M059J (cell line): ENCODE measurements at regions not wholly inside any gene's neighbourhood (a gene's known extent, or its start where the extent isn't known, plus 50 kb on each side); places are given as distances from the start of the nearest gene placed in this dataset.

ENCODE experiments used
- DNase-seq: peaks from one replicate; pipeline ENCODE4 v3.0.0-alpha.2; 2012; ENCODE audit warnings: low read depth

DNA sequence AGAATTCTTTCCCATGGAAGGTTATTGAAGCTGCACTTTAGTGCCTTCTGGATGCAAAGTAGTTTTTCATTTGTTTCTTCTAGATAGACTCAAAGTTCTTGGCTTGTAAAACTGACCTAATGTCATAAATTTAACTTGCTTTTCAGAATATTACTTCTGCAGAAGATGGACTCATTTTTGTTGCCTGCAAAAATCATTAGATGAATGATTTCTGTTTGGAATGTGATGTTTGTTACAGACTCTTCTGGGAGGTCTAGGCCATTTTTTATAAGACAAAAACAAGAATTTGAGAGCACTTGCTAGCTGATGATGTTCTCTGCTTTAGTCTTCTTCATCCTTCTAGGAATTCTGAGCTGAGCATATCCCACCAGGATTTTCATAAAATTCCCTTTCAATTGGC, 308.6 kb upstream of the GIMD1 start:
- no peak for DNase-seq

DNA sequence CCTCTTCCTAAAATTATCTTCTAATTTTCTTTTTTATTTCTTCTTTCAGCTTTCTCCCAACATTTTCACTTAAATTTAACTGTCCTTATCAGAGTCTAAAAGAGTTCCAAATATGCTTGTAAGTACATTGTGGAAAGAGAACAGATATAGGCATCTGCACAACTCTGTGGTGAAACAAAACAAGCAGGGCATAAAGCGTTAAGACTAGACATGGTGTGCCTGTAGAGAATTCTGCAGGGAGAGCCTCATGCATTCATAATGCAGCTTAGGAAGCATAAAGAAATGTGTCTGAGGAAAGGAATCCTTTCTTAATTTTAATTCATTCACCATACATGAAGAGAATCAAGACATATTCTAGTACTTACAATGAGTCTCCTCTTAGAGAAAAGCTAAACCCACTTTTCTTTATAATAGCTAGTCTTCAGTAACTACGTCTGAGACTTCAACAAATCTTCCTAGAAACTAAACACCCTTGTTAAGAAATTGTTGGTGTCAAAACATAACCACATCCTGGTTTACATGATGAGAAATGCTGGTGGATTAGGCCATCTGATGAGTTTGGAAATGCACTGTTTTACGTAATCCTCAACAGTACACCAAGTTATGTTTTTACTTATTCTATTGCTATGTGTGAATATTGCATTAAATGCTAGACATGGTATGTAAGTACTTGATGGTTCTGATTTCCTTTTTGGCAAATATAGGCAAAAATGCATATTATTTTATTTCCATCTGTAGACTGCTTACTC, 307.8 kb upstream of the GIMD1 start:
- peak; percentile 46 for DNase-seq

DNA sequence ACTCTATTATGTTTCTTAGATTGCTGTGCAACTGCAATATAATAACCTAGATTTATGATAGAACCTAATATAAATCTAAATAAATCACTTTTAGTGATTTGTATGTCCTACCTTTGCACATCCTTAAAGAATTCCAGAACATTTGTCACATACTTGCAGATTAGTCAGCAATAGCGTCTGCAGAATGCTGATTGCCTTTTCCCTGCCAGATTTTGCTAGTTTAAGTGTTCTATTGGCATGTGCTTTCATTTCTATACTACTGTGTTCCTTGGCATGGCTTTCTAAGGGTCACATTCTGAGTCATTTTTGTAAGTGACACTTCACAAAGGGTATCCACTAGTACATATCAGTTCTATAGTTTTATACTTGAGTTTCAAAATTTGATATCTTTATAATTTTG, 303.1 kb upstream of the GIMD1 start:
- DNase-seq = no peak

DNA sequence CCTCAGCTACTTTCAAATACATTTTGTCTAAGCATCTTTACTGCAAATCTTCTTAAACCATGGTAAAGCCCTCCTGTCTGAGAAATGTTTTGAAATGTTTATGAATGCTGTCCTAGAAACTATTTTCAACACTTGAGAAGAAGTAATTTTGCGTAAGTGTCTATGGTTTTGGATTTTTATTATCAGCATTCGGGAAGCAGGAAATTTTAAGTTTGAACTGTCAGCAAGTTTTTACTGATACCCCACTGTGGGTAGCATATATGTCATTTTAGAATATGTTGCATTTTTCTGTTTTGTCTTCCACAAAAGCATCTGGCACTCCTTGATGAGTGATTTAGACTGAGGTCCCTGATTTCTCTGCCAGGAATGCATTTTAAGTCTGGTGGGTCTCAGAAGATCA, 302.4 kb upstream of the GIMD1 start:
- DNase-seq = no peak

DNA sequence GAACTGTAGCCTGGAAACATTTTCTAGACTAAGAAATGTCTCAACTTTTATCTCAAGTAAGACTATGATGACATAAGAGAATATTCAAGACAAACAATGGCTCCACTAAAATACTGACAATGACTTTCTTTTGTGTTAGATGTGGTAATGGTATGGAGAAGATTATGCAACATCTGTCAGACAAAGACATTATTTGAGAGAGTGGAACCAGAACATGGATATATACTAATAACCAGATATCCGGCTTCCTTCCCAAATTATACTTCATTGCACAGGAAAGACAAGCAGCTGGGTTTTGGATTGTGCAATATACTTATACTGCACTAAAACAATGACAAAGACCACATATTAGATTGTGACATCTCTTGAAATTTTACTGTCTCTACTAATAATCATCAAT, 290.8 kb upstream of the GIMD1 start:
- no peak for DNase-seq

DNA sequence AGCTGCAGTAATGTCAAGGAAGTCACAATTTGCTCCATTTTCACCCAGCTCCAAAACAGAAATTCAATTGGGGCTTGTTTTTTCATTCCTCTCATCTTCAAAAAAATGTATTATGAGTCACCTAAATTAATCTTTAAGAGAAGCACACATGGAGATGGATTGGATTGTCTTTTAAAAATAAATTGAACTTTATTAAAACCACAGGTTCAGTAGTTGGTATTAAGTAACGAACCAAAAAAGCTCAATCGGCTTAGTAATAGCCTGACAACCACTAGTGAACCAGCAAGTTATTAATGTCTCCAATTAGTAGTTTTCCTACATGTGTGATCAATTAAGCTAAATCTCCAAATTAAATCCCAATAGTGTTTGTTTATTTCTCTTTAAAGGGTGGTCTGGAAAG, 283.5 kb upstream of the GIMD1 start:
- DNase-seq = no peak

DNA sequence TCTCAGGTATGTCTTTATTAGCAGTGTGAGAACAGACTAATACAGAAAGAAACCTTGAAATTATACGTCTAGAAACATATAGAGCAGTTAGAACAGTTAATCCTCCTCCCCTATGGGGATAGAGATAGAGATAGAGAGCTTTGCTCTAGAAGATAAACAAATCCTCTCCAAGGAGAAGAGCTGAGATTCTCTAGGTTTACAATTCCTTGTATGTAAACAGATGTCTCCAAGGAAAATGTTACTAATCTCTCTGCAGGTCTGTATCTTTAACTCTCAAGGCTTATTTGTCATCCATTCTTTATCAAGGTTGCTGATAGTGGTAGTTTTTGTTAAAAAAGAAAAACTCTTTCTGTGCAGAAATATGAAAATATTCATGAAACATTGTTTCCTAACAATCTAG, 282.1 kb upstream of the GIMD1 start:
- peak; percentile 18 for DNase-seq

DNA sequence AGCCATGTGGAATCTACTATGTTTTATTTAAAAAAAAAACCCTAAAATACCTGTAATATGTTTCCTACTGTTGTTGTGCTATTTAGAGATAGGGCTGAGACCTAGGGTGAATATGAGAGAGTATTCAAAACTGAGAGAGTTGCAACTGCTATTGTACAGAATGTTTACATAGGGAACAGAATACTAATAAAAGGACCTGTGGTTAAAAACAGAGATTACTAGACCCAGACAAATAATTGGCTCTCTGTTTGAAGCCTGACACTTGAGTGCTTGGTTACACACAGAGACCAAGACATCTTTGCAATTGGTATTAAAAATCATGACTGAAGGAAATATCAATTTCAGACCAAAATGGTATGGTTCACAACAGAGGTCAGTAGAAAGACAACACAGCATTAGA, 278.9 kb upstream of the GIMD1 start:
- DNase-seq = no peak

DNA sequence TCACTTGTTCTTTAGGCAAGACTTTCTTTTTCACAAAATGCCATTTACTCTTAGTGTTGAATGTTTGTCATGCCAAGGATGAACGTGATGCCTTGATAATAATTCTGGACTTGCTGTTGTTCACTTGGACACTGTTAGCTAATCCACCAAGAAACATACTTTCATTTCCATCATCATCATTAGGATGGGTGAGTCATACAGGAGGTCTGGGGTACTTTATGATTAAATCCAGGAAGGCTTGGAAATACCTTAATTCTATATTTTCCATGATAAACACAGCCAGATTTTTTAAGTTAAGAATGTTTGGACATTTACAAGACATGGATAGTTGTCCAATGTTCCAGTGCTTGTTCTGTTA, 260.7 kb upstream of the GIMD1 start:
- peak; percentile 27 for DNase-seq

DNA sequence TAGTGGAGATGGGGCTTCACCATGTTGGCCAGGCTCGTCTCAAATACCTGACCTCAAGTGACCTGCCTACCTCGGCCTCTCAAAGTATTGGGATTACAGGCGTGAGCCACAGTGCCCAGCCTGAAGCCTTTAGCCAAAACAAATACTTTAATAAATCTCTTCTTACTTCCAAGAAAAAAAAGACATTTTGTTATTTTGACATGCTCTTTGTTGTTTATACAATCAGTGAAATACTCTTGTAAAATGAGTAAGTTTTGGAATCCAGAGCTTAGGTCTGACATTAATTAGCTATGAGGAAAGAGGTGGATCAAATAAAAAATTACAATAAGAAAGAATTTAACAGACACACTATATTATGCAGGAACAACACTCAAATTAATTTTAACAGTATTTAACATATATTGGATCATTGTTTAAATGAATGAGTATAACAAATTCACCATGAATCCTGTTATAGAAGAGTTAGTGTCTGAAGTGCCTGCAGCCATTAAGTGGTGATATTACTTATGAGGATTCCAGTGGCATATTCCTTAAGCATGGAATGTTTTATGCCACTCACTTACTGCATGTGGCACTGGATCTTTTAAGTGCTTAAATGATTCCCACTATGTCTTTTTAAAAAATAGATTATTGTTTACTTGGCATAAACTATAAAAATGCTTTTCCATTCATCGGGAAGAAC, 260.1 kb upstream of the GIMD1 start:
- DNase-seq = peak; percentile 48

DNA sequence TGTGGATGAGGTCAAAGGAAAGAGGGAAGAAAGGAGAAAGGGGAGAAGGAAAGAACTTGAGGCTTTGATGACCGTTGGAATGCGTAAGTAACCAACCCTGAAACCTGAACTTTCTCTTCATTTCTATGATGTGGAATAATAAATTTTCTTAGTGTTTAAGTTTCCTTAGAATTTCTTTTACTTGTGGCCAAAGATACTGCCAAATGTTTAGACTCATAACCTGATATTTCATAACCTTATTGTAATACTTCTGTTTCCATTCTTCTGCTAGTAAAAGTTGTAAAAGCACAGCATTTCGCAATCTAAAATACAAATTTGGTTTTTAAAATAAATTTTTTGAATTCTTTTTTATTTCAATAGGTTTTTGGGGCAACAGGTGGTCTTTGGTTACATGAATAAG, 258.5 kb upstream of the GIMD1 start:
- no peak for DNase-seq

DNA sequence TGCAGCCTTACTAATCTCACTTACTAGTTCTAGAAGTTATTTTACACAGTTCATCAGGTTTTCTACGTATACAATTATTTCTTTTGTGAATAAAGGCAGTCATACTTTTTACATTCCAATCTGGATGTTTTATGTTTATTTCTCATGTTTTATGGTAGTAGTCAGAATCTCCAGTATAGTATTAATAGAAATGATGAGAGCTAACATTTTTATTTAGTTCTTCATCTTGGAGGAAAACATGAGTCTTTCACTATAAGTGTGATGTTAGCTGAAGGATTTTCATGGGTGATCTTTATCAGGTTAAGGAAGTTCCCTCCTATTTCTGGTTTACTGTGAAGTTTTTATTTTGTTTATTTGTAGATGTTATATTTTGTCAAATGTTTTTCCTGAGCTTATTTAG, 256.1 kb upstream of the GIMD1 start:
- no peak for DNase-seq

DNA sequence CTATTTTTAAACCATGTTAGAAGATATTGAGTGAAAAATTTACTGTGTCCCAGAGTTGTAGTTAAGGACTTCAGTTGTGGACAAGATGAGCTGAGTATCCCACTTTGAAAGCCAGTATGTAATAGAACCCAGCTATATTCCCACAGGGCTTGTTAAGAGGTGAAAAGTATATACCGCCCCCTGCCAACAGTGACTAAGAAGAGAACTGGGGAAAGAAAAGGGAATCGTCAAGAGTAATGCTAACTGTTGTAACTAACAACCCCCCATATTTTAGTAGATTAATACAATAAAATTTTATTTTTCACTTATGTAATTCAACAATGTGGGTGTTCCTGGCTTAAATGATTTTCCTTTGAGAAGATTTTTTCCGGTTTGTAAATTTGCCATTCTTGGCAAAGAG, 250.4 kb upstream of the GIMD1 start:
- no peak for DNase-seq

DNA sequence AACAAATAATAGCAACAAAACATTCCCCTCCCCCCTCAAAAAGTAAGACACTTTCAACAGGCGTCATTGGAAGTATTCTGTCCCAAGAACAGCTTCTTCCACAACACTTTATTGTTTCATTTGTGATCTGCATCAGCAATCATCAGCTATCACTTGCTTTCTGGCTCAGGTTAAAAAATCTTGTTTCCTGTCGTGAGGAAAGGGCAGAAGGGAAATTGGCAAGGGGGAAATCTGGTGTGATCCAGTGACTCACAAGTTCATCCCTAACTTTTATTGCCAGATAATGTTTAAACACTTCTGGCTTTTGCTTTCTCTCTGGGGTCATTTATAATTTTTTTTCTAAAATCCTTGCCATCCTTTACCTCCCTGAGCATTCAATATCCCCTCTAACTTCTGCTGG, 247.4 kb upstream of the GIMD1 start:
- DNase-seq = peak; percentile 56

DNA sequence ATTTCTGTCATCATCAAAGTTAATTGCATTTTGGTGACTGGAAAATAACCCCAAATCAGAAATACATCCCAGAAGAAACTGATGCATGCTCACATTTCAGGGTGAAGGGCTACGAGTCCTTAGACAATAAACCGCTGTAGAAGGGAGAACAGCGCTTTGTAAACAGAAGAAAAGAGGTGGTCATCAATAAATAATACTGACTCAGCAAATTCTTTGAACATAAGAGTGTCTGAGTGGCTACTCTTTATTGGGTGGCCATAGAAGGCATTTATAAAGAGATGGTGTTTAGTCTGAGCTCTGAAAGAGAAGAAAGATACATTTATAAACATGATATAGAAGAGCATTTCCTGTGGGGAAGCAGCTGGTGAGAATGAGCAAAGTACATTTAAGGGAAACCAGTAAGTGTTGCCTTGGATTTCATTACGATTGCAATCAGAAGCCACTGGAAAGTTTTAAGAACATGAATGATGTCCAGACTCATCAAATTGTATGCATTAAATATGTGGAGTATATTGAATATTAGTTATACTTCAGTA, 246.9 kb upstream of the GIMD1 start:
- peak; percentile 12 for DNase-seq

DNA sequence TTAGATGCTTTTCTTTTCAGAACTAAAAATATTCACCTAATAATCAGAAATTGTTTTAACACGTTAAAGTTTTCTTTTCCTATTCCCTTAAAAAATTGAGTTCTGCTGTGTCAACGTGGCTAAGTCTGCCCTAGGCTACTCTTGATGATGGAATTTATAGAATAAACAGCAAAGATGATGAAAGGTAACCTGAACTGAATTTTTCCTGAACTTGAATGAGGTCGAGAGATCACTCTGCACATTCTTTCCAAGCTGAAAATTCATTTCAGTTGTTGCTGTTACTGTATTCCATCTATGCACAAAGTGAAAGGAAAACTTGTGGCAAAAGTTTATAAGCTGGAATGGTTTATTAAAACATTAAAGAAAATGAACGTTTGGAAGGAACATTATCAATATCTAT, 245.9 kb upstream of the GIMD1 start:
- peak; percentile 72 for DNase-seq

DNA sequence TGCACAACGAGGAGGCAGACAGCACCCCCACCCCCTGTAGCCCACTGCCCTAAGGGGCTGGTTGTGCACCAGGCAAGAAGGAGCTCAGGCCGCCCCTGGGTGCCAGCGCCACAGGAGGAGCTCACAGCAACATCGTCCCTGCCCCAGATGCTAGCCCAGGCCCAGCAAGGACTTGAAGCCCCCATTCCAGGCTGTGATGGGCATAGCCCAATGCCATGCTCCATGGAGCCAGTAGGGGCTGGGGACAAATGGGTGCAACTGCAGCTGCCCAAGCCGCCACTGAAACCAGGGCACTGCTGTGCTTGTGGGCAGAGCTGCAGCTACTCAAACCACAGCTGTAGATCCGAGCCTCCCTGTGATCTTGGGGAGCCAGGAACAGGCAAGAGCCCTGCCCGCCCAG, 241.3 kb upstream of the GIMD1 start:
- DNase-seq = no peak

DNA sequence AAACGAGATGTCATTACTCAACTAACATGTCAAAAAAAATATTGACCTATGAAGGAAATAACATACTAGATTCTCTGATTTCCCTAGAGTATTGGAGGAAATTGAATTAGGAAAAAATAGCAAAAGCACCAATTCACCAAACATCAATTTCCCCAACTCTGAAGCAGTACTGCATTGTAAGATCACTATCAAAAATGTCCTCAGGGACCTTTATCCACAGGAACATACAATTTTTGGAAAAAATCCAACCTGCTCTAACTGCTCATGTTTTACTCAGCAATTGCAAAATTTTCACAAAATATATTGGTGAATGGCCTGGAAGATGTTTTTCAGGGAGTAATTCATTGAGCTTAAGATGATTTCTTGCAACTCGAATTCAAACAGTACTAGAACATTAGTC, 239.0 kb upstream of the GIMD1 start:
- DNase-seq = peak; percentile 14

DNA sequence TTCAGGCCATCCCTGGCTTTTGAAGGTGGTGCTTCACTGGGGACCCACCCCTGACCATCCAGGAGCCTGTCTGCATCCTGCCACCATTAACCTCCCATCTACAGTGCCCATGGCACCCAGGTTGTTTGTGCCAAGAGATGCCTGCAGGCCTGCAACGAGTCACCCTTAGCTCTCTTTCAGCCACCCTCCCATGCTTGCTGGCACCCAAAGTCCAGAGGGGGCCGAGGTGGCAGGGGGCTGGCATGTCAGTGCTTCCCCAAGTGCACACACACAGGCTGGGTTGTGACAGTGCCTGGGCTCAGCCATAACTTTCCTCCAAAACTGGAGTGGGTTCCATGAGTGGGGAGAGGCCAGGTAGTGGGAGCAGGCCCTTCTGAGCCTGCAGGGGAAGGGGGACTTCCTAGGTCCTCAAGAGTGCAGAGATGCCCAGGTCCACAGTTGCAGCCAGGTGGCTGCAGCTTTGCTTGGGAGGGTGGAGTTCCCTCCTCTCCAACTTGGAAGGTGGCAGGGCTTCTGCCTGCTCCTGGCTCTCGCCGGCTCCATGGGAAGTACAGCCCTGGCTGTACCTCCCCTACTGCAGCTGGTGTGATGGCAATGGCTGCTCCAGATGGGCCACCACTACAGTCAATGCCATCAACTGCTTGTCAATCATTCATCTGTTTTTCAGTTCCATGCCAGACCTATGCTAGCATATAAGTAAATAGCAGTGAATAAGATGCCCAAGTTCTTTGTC, 235.9 kb upstream of the GIMD1 start:
- no peak for DNase-seq

DNA sequence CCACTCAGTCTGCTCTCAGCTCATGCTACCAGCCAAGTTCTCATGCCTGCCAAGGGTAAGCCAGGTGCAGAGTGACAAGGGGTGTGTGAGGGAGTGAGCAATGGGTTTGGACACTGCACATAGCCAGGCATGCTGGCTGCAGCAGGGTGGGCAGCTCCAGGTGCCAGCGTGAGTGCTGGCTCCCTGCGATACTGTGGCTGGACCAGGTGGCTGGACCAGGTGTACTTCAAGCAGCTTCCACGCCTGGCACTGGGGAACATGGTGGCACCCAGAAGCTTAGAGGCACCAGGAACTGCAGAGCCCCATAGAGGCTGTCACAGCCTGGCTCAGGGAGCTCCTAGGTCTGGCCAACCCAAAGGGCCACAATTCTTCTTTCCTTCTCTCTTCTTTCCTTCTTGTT, 234.9 kb upstream of the GIMD1 start:
- no peak for DNase-seq

DNA sequence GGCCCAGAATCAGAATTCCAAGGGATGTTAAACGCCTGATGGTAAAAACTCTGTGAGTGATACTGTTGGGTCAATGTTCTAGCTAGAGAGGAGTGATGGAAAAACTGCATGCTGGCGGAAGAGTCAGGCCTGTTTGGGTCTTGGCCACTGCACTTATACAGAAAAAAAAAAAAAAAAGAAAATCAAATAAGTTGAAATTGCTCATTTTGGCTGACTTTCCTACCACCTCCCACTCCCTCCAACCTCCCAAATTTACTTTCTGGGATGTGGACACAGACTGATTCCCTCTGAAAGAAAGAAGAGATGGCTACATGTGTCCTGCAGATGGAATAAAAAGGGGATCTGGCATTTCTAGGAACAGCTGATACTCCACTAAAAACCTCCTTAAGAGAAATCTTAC, 234.1 kb upstream of the GIMD1 start:
- no peak for DNase-seq

DNA sequence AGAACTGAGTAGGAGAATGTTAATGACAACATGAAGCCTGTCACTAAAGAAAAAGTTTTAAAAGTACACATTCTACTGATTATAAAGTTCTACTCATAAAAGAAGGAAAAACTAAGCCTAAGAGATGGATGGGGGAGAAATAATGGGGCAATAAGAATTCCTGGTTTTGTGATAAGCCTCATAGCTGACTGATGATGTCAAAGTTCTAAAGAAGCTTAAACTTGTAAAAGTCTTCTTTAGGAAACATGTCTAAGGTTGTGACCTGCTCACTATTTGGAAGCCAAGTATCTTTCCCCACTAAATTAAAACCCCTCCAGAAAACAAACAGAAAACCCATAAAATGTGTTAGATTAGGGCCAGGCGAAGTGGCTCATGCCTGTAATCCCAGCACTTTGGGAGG, 232.9 kb upstream of the GIMD1 start:
- DNase-seq = peak; percentile 29

DNA sequence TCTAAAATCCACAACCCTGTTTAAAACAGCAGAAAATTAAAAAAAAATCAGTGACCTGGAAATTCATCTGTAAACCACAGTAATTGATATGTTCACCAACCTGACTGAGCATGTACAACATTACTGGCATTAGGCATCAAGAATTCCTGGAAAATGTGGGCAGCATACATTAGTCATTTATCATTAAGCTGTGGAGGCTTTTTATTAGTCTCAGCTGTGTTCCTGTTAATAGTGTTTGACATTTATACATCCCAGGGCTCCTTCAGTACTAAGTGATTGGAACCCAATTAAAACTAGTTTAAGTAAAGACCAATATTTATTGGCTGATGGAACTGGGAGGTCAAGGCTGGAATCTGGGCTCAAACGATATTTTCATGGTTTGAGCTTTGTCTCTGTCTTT, 227.3 kb upstream of the GIMD1 start:
- peak; percentile 27 for DNase-seq
